ENCODE measurements at regions not wholly inside any gene's neighbourhood (a gene's known extent, or its start where the extent isn't known, plus 50 kb on each side); places are given as distances from the start of the nearest gene placed in this dataset.

- Histone ChIP-seq H2BK20ac (ENCODE audit: low read depth, low read length, poor library complexity, severe bottlenecking) (no peak overlapping the region), H4K91ac (ENCODE audit: insufficient read length, low read depth, low read length) (no peak overlapping the region), H2BK12ac (ENCODE audit: insufficient read length, low read depth, low read length) (no peak overlapping the region), H4K8ac (replicated peaks; ENCODE audit: insufficient read length, low read depth, low read length) (no peak overlapping the region), H3K9ac (ENCODE audit: extremely low read depth, insufficient read length, low read length) (no peak overlapping the region), H2BK5ac (ENCODE audit: insufficient read length, low read length) (no peak overlapping the region), H4K20me1 (ENCODE audit: control insufficient read depth, insufficient read depth, insufficient read length) (no peaks in the 10 kb centered on the region), H3K79me2 (ENCODE audit: insufficient read depth, low read length) (no peaks in the 10 kb centered on the region; the same call in 1 of the 2 replicates), H3K4me1 (ENCODE audit: insufficient read depth, low read length) (no peaks in the 10 kb centered on the region), H3K56ac (ENCODE audit: insufficient read length, low read depth, low read length) (no peak overlapping the region), H3K23me2 (ENCODE audit: insufficient read length, low read depth, low read length, poor library complexity, severe bottlenecking) (no peaks in the 10 kb centered on the region), H3K4ac (ENCODE audit: low read depth, low read length) (no peak overlapping the region), H3K27ac (ENCODE audit: insufficient read length, low read depth, low read length) (no peak overlapping the region), H2AK5ac (ENCODE audit: insufficient read length, low read length) (no peak overlapping the region), H3T11ph (ENCODE audit: low read length) (no peak overlapping the region), H3K79me1 (ENCODE audit: insufficient read depth, low read depth, low read length, poor library complexity, severe bottlenecking) (no peaks in the 10 kb centered on the region), H3K4me2 (ENCODE audit: insufficient read depth, insufficient read length, low read length) (no peak overlapping the region), H3K18ac (ENCODE audit: insufficient read length, low read depth, low read length) (no peak overlapping the region), H2BK15ac (ENCODE audit: low read depth, low read length) (no peak overlapping the region), H2AFZ (ENCODE audit: low read length) (no peak overlapping the region), H3K23ac (ENCODE audit: insufficient read length, low read depth, low read length) (no peak overlapping the region), H4K5ac (ENCODE audit: insufficient read length, low read depth, low read length) (no peak overlapping the region), H3K9me3 (ENCODE audit: control insufficient read depth, low read depth, low read length) (no peaks in the 10 kb centered on the region), H2BK120ac (ENCODE audit: low read depth, low read length, poor library complexity, severe bottlenecking) (no peak overlapping the region), H3K27me3 (ENCODE audit: insufficient read depth, low read length) (no peaks in the 10 kb centered on the region), H3K14ac (ENCODE audit: insufficient read depth, low read length) (no peak overlapping the region)
- TF ChIP-seq CTCF (conservative IDR thresholded peaks at IDR 0.05) = no peak
- Mint-ChIP-seq H3K4me1 (no peaks in the 10 kb centered on the region; a peak in 1 of 4 replicates), H3K9me3 (no peaks in the 10 kb centered on the region), H3K4me3 (no peak overlapping the region), H3K27ac (no peak overlapping the region; a peak in 1 of 7 replicates), H3K36me3 (ENCODE audit: insufficient read depth in 1 of 3, low read depth in 3 of 3) (no peaks in the 10 kb centered on the region), H3K27me3 (ENCODE audit: low read depth) (no peaks in the 10 kb centered on the region)
- DNase-seq = no peak
- no CpG with 5 or more reads among the region's 4 CpGs for WGBS (ENCODE audit: extremely low coverage, insufficient read length, low lambda C conversion rate)
Observed at GRCh38 chr4:79046016-79046592, 106.9 kb upstream of the PAQR3 start.

Measured in H9 (cell line).